Activated CD4-positive, CD25-positive, alpha-beta regulatory T cell treated with anti-CD3 and anti-CD28 coated beads, Interleukin-2, amount 50 U/mL, for 16 hours (primary cell): ENCODE measurements at regions not wholly inside any gene's neighbourhood (a gene's known extent, or its start where the extent isn't known, plus 50 kb on each side); places are given as distances from the start of the nearest gene placed in this dataset.

ENCODE experiments used
- DNase-seq: peaks from one replicate; pipeline ENCODE4 v3.0.0-alpha.2; 2020; ENCODE audit warnings: low read depth, low spot score

- DNase-seq = no peak
Measured at GRCh38 chr4:53694666-53695065, 103.4 kb upstream of the LNX1 start.

GRCh38 chr4:53693909-53694308 lies 102.6 kb upstream of the LNX1 start:
- DNase-seq = no peak

GRCh38 chr4:53693408-53693807 lies 102.1 kb upstream of the LNX1 start:
- DNase-seq = no peak

GRCh38 chr4:53688186-53688790 lies 97.0 kb upstream of the LNX1 start:
- no peak for DNase-seq

GRCh38 chr4:53686521-53686920 lies 95.2 kb upstream of the LNX1 start:
- DNase-seq = no peak

GRCh38 chr4:53684136-53685130 lies 93.1 kb upstream of the LNX1 start:
- no peak for DNase-seq

- DNase-seq = no peak
Measured at GRCh38 chr4:53682908-53683307, 91.6 kb upstream of the LNX1 start.

- DNase-seq = no peak
Measured at GRCh38 chr4:53682196-53682595, 90.9 kb upstream of the LNX1 start.

- no peak for DNase-seq
Measured at GRCh38 chr4:53680598-53680997, 89.3 kb upstream of the LNX1 start.

GRCh38 chr4:53680168-53680567 lies 88.9 kb upstream of the LNX1 start:
- no peak for DNase-seq

- DNase-seq = no peak
Measured at GRCh38 chr4:53676402-53676871, 85.2 kb upstream of the LNX1 start.

- DNase-seq = no peak
Measured at GRCh38 chr4:53674903-53675302, 83.6 kb upstream of the LNX1 start.

GRCh38 chr4:53672873-53673272 lies 81.6 kb upstream of the LNX1 start:
- DNase-seq = no peak

- DNase-seq = no peak
Measured at GRCh38 chr4:53671757-53672156, 80.5 kb upstream of the LNX1 start.

- DNase-seq = no peak
Measured at GRCh38 chr4:53659737-53660136, 68.5 kb upstream of the LNX1 start.

- DNase-seq = no peak
Measured at GRCh38 chr4:53659112-53659511, 67.8 kb upstream of the LNX1 start.

- no peak for DNase-seq
Measured at GRCh38 chr4:53658029-53658428, 66.7 kb upstream of the LNX1 start.

GRCh38 chr4:53656421-53656981 lies 65.2 kb upstream of the LNX1 start:
- no peak for DNase-seq

- no peak for DNase-seq
Measured at GRCh38 chr4:53654300-53654758, 63.0 kb upstream of the LNX1 start.

GRCh38 chr4:53653484-53654053 lies 62.3 kb upstream of the LNX1 start:
- no peak for DNase-seq

- DNase-seq = no peak
Measured at GRCh38 chr4:53651156-53651735, 60.0 kb upstream of the LNX1 start.

- no peak for DNase-seq
Measured at GRCh38 chr4:53649357-53649756, 58.1 kb upstream of the LNX1 start.
